Endothelial cell of umbilical vein (primary cell): ENCODE measurements at regions not wholly inside any gene's neighbourhood (a gene's known extent, or its start where the extent isn't known, plus 50 kb on each side); places are given as distances from the start of the nearest gene placed in this dataset.

Source experiments
- BruUV-seq: library from RNA; stranded (reverse); fragments of 400-500 nt; replicated peaks from 2 replicates; lab custom pipeline; 2021; lab: Mats Ljungman, UMichigan
- CTCF ChIA-PET: fragments of 300-600, 350-600 bp; sonication (Branson Sonifier 250); formaldehyde crosslinking; loops from one replicate; lab custom pipeline; 2021; ENCODE audit warnings: antibody characterized with exemption, inconsistent platforms; lab: Charles Lee
- POLR2A ChIA-PET: fragments of 300-600, 350-600 bp; sonication (Branson Sonifier 250); formaldehyde crosslinking; loops from one replicate; lab custom pipeline; 2021; ENCODE audit warnings: antibody characterized with exemption, inconsistent platforms; lab: Charles Lee
- DNase-seq: peaks from one replicate; pipeline ENCODE4 v3.0.0-alpha.2; 2011; ENCODE audit warnings: low read depth, low spot score
- FAIRE-seq: peaks from 2 replicates; lab custom pipeline; 2011; peaks lifted over from hg19 to GRCh38; lab: Jason Lieb, UNC
- H2AFZ ChIP-seq: 2 replicates; pipeline ENCODE4 v1.6.0; 2012; ENCODE audit warnings: low read depth, low read length, control low read depth, inconsistent platforms
- H3K27ac ChIP-seq: 2 replicates; pipeline ENCODE4 v1.5.1; 2011; ENCODE audit warnings: low read depth, mild to moderate bottlenecking, control low read depth, low read length, moderate library complexity; ENCODE audit not compliant: insufficient read depth
- H3K27me3 ChIP-seq, 2 experiments: 2 replicates each; pipeline versions ENCODE4 v1.6.0 to v1.6.1; 2011; ENCODE audit warnings: low read length in 2 of 2, mixed read lengths in 1 of 2; ENCODE audit not compliant: control insufficient read depth in 2 of 2, insufficient read depth in 2 of 2
- H3K36me3 ChIP-seq, 2 experiments: 2 replicates in 1 of 2; 3 replicates in 1 of 2; pipeline ENCODE4 v1.5.1; 2011; ENCODE audit warnings: low read length in 2 of 2, mild to moderate bottlenecking in 1 of 2, moderate library complexity in 1 of 2; ENCODE audit not compliant: control insufficient read depth in 2 of 2, insufficient read depth in 2 of 2; ENCODE audit errors: extremely low read depth in 1 of 2
- H3K4me1 ChIP-seq: 3 replicates; pipeline ENCODE4 v1.5.1; 2011; ENCODE audit warnings: mild to moderate bottlenecking, low read length; ENCODE audit not compliant: control insufficient read depth, insufficient read depth; ENCODE audit errors: extremely low read depth
- H3K4me2 ChIP-seq: 2 replicates; pipeline ENCODE4 v1.6.1; 2011; ENCODE audit warnings: low read length, control low read depth, mixed read lengths; ENCODE audit not compliant: insufficient read depth
- H3K4me3 ChIP-seq, 3 experiments: fragments of 200-600 bp in 1 of 3; sonication (generic), shearing (Covaris generic) in 1 of 3; replicated peaks in 1 of 3; 2 replicates each; pipeline ENCODE4 v1.5.1; 2011 to 2016; ENCODE audit warnings: control low read depth in 3 of 3, low read length in 3 of 3, mild to moderate bottlenecking in 2 of 3, inconsistent platforms in 1 of 3, low read depth in 1 of 3, moderate library complexity in 1 of 3; ENCODE audit not compliant: insufficient read depth in 1 of 3
- H3K79me2 ChIP-seq: 2 replicates; pipeline ENCODE4 v1.6.0; 2012; ENCODE audit warnings: low read length, inconsistent platforms; ENCODE audit not compliant: control insufficient read depth, insufficient read depth
- H3K9ac ChIP-seq: replicated peaks from 2 replicates; pipeline ENCODE3; 2011; ENCODE audit warnings: low read length, control low read depth; ENCODE audit not compliant: insufficient read depth; ENCODE audit errors: extremely low read depth
- H3K9me1 ChIP-seq: replicated peaks from 3 replicates; pipeline ENCODE4 v1.6.0; 2011; ENCODE audit warnings: mild to moderate bottlenecking, low read length; ENCODE audit not compliant: control insufficient read depth, insufficient read depth; ENCODE audit errors: extremely low read depth
- H3K9me3 ChIP-seq: replicated peaks from 2 replicates; pipeline ENCODE4 v1.5.1; 2012; ENCODE audit warnings: low read length, inconsistent platforms; ENCODE audit not compliant: control insufficient read depth, insufficient read depth
- H4K20me1 ChIP-seq: replicated peaks from 2 replicates; pipeline ENCODE3; 2011; ENCODE audit warnings: mild to moderate bottlenecking, low read length; ENCODE audit not compliant: control insufficient read depth, insufficient read depth; ENCODE audit errors: extremely low read depth
- EZH2 ChIP-seq: IDR thresholded peaks from 2 replicates; pipeline ENCODE4 v1.6.1; 2012; ENCODE audit warnings: borderline replicate concordance, low read depth, mild to moderate bottlenecking, moderate library complexity, low read length, inconsistent platforms; ENCODE audit not compliant: severe bottlenecking
- FOS ChIP-seq: IDR thresholded peaks from 2 replicates; pipeline ENCODE4 v1.6.1; 2011; ENCODE audit warnings: mild to moderate bottlenecking, low read length, moderate library complexity, borderline replicate concordance; ENCODE audit not compliant: insufficient read depth
- GATA2 ChIP-seq: IDR thresholded peaks from 2 replicates; pipeline ENCODE4 v1.7.0; 2011; ENCODE audit warnings: low read depth, mild to moderate bottlenecking, moderate library complexity, mixed read lengths, low read length; ENCODE audit not compliant: insufficient read length, insufficient read depth
- JUN ChIP-seq: IDR thresholded peaks from 2 replicates; pipeline ENCODE4 v1.6.1; 2011; ENCODE audit warnings: borderline replicate concordance, low read depth; ENCODE audit not compliant: insufficient read length, insufficient read depth
- MYC ChIP-seq: IDR thresholded peaks from one replicate; pipeline ENCODE4 v1.6.1; 2011; ENCODE audit warnings: mild to moderate bottlenecking, low read depth, low read length
- POLR2A ChIP-seq: IDR thresholded peaks from 2 replicates; pipeline ENCODE4 v1.6.1; 2012; ENCODE audit warnings: low read depth, mild to moderate bottlenecking, control low read depth, low read length
- POLR2AphosphoS5 ChIP-seq: IDR thresholded peaks from 2 replicates; pipeline ENCODE4 v1.6.1; 2012; ENCODE audit warnings: low read depth, mild to moderate bottlenecking, control low read depth, low read length, moderate library complexity; ENCODE audit not compliant: insufficient read depth
- dilution Hi-C: fragments of 300-500 bp; cut with MboI; formaldehyde crosslinking; loops from one replicate; pipeline ENCODE4 v1.15.0; 2019; ENCODE audit warnings: low sequenced_read_pairs; ENCODE audit not compliant: extremely low pct_ligation_motif_present
- intact Hi-C: fragments of 100-400 bp; cut with micrococcal nuclease; formaldehyde crosslinking; loops from one replicate; pipeline ENCODE4 v1.10.0; 2022
- TF ChIP-seq, protein P1 (sequence below): IDR thresholded peaks from 2 replicates; pipeline ENCODE4 v1.6.1; 2011; ENCODE audit not compliant: insufficient read depth, insufficient read length
- TF ChIP-seq, protein P2 (sequence below), 2 donors: IDR thresholded peaks; 1 replicate in 1 of 2; 2 replicates in 1 of 2; pipeline ENCODE4 v1.5.1; 2011; ENCODE audit warnings: low read length in 2 of 2, mild to moderate bottlenecking in 2 of 2, moderate library complexity in 2 of 2, control low read depth in 1 of 2, inconsistent platforms in 1 of 2, low read depth in 1 of 2; ENCODE audit not compliant: insufficient read depth in 1 of 2; ENCODE audit errors: extremely low read depth in 1 of 2

DNA sequence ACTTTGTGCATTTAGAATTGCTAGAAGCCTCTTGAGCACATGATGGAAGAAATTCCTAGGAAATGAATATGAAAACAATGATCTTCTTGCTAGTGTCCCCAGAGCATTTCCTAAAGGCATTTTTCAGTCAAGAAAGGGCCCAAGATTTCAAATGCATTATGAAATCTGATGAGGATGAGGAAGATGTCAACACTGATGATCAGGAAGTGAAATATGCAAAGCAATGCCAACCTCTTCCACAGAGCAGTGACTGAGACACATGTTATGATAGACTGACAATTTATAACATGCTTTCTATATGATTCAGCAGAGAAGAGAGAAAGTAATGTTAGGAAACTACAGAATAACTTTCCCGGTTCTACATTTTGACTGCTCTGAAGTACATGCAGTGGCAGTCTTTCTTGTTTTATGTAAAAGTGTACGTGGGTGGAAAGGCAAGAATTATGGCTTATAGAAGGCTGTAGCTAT is 859.1 kb upstream of the GOT2 start:
- dilution Hi-C loops (no loop called here), intact Hi-C loops (no loop called here)
- Histone ChIP-seq H3K9me1 (no peaks in the 10 kb centered on the region), H3K27me3 (no peaks in the 10 kb centered on the region), H4K20me1 (no peaks in the 10 kb centered on the region), H3K36me3 (no peaks in the 10 kb centered on the region), H3K9ac (no peak overlapping the region), H3K79me2 (no peaks in the 10 kb centered on the region), H3K4me2 (no peak overlapping the region), H3K9me3 (no peaks in the 10 kb centered on the region), H3K27ac (no peak overlapping the region), H3K4me1 (no peaks in the 10 kb centered on the region), H2AFZ (no peak overlapping the region), H3K4me3 (no peak overlapping the region)
- BruUV-seq: no TSS peak
- CTCF ChIA-PET: no interaction called here
- no peak for TF ChIP-seq POLR2AphosphoS5
- no peak for TF ChIP-seq GATA2
- no peak for TF ChIP-seq JUN
- TF ChIP-seq EZH2: no peak
- TF ChIP-seq, protein P1, sequence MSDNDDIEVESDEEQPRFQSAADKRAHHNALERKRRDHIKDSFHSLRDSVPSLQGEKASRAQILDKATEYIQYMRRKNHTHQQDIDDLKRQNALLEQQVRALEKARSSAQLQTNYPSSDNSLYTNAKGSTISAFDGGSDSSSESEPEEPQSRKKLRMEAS: no peak
- TF ChIP-seq POLR2A: no peak
- TF ChIP-seq MYC: no peak
- no peak for TF ChIP-seq FOS
- POLR2A ChIA-PET: no interaction called here
- FAIRE-seq (no peak), DNase-seq (no peak)

DNA sequence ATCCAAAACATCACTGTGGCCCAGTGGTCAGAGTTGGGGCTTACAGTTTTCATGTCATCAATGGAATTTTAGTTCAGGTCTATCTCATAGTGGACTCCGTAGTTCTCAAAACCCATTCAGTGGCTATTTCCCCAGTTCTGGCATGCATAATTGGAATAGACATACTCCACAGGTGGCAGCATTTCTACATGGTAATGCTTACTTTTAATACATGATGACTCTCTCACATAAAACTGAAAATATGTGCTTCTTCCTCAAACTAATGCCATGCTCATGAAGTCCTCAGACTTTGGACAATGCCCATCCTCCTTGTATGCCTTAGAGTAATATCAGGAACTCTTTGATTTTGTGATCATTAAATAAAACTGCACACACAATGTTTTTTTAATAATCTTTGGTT is 857.4 kb upstream of the GOT2 start:
- no peaks in the 10 kb centered on the region for H3K4me1 ChIP-seq
- H3K9me3 ChIP-seq: no peaks in the 10 kb centered on the region
- no peak overlapping the region for H3K9ac ChIP-seq
- POLR2A ChIA-PET: no interaction called here
- H3K4me2 ChIP-seq: no peak overlapping the region
- no peak overlapping the region for H3K27ac ChIP-seq
- no peak overlapping the region for H3K4me3 ChIP-seq
- DNase-seq: peak; percentile 5
- TF ChIP-seq POLR2AphosphoS5 (no peak), MYC (no peak), GATA2 (no peak), EZH2 (no peak), FOS (no peak), JUN (no peak), POLR2A (no peak)
- TF ChIP-seq, protein P1: no peak
- TF ChIP-seq, protein P2, sequence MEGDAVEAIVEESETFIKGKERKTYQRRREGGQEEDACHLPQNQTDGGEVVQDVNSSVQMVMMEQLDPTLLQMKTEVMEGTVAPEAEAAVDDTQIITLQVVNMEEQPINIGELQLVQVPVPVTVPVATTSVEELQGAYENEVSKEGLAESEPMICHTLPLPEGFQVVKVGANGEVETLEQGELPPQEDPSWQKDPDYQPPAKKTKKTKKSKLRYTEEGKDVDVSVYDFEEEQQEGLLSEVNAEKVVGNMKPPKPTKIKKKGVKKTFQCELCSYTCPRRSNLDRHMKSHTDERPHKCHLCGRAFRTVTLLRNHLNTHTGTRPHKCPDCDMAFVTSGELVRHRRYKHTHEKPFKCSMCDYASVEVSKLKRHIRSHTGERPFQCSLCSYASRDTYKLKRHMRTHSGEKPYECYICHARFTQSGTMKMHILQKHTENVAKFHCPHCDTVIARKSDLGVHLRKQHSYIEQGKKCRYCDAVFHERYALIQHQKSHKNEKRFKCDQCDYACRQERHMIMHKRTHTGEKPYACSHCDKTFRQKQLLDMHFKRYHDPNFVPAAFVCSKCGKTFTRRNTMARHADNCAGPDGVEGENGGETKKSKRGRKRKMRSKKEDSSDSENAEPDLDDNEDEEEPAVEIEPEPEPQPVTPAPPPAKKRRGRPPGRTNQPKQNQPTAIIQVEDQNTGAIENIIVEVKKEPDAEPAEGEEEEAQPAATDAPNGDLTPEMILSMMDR (IDR thresholded peaks at IDR 0.05; ENCODE audit: extremely low read depth in 1 of 2, insufficient read depth in 1 of 2, low read depth in 1 of 2, low read length in 2 of 2): no peak
- no peaks in the 10 kb centered on the region for H3K9me1 ChIP-seq
- BruUV-seq: no TSS peak
- CTCF ChIA-PET: no interaction called here
- H3K36me3 ChIP-seq: no peaks in the 10 kb centered on the region
- dilution Hi-C loops (no loop called here), intact Hi-C loops (no loop called here)
- H2AFZ ChIP-seq: no peak overlapping the region
- H4K20me1 ChIP-seq: no peaks in the 10 kb centered on the region
- H3K79me2 ChIP-seq: no peaks in the 10 kb centered on the region
- FAIRE-seq: no peak
- no peaks in the 10 kb centered on the region for H3K27me3 ChIP-seq
